Activated CD8-positive, alpha-beta memory T cell treated with anti-CD3 and anti-CD28 coated beads for 36 hours (primary cell): ENCODE measurements at regions not wholly inside any gene's neighbourhood (a gene's known extent, or its start where the extent isn't known, plus 50 kb on each side); places are given as distances from the start of the nearest gene placed in this dataset.

Source experiments
- CTCF ChIA-PET: fragments of 350-600 bp; sonication (Branson Sonifier 250); formaldehyde crosslinking; loops from one replicate; lab custom pipeline; 2021; ENCODE audit warnings: antibody characterized with exemption; lab: Charles Lee
- POLR2A ChIA-PET: fragments of 350-600 bp; sonication (Branson Sonifier 250); formaldehyde crosslinking; loops from one replicate; lab custom pipeline; 2021; ENCODE audit warnings: antibody characterized with exemption; lab: Charles Lee

DNA sequence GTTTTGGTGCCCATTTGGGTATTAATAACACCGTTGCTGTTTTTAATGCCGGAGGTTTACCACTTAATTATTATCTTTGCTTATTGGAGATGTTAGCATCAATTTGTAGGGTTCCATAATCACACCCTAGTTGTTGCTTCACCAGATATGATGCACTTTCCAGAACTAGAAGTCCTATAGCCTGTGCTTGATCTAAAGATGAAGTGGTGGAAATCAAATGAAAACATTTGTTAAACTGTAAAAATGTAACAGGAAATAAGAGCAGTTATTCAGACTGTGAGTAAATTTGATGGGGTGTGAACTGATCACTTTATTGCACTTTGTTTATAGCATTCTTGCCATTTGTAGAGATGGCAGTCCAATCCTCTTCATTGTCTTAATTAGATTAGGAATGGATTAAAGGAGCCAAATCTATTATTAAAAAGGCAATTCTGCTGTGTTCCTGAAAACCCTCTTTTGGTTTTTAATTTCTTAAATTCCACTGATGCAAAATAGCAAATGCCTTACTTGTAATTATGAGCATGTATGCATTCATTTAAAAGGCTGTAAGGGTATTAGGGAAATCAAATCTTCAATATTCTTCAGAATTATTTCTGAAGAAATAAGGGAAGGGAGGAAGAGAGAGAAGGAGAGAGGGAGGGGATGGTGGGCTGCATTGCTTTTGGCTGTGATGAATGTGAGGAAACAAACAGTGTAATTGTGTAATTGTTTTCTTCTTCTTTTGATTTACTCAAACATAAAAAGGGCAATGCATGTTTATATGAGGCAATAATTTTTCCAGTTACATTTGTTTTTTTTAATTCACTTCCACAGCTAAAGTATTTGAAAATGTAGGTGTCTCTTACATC is 675.2 kb upstream of the WWC1 start:
- CTCF ChIA-PET: no interaction called here

DNA sequence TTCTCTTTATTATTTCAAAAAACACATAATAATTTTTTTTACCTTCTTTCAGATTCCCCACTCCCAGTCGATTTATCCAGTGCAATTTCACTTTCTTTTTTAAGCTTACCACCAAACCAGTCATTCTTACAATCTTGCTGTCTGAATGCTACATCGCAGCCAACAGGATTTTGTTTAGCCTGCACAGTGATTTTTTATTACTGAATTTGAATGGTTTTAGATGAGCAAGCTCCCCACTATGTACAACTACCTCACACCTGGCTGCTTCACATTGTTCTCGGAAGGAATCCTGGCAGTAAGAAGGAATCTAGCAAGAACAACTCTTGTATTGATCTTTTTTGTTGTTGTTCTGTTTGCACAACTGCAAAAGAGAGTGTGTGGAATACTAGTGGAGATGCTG is 668.1 kb upstream of the WWC1 start:
- POLR2A ChIA-PET: no interaction called here
- CTCF ChIA-PET: no interaction called here

More for the DNA sequence above, 675.2 kb upstream of the WWC1 start:
- POLR2A ChIA-PET: no interaction called here

DNA sequence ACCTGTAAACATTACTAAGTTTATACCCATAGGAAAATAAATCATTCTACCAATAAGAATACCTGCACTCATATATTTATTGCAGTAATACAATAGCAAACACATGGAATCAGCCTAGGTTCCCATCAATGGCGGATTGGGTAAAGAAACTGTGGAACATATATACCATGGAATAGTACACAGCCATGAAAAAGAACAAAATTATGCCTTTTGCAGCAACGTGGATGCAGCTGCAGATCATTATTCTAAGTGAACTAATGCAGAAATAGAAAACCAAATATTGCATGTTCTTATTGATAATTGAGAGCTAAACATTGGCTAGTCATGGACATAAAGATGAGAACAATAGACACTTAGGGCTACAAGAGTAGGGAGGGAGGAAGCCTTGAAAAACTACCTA is 667.4 kb upstream of the WWC1 start:
- CTCF ChIA-PET: no interaction called here
- POLR2A ChIA-PET: no interaction called here

GRCh38 chr5:167626341-167627123 is 664.9 kb upstream of the WWC1 start:
- ChIA-PET CTCF (no interaction called here), POLR2A (no interaction called here)

DNA sequence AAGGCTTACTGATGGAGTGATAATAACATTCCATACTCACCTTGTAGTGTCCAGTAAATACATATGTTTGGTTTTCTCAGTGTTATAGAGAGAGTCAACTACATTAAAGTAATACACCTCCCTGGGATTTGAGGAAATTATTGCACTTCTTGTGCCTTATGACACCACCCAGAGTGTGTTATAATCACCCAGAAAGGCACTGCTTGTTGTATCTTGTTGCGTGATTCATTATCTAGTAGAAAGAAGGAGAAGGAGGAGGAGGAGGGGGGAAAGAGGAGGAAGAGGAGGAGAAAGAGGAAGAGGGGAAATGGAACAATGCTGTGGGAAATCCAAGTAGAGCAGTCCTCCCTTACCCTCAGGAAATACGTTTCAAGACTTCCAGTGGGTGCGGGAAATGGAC is 661.8 kb upstream of the WWC1 start:
- POLR2A ChIA-PET: no interaction called here
- CTCF ChIA-PET: no interaction called here

- ChIA-PET CTCF (no interaction called here), POLR2A (no interaction called here)
Observed at GRCh38 chr5:167631191-167631590, 660.3 kb upstream of the WWC1 start.

DNA sequence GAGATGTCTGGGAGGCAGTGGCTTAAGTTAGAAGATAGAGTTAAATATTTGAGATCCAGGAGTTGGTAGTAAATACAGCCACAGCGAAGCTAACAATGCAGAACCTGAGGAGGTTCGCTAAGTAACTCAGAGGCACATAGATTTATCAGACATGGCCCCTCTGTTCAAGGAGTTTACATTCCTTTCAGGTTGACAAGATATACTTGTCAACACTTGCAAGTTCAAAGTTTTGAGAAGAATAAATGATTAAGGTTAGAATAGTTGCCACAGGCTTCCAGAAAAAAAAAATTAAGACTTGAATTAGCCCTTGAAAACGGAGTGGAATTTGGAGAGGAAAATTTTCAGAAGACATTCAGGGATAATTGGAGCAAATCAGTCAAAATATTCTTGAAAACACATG is 658.3 kb upstream of the WWC1 start:
- ChIA-PET POLR2A (no interaction called here), CTCF (no interaction called here)

DNA sequence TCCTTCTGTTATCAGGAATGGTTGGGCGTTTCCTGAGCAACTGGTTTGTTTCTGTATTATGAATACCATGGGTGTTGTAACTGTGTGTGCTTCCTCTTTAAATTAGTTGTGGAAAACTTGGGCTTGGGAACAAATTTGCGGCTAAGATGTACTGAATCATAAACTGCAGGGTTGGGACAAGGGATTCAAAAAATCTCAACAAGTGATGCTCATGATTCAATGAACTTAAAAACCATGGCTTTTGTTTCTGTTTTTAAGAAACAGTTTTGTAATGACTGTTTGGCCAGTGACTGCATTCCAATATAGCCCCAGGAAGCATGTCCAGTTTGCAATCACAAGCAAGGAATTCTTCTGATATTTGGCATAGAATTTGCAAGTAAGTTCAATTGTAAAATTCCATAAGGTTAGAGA is 657.5 kb upstream of the WWC1 start:
- ChIA-PET CTCF (no interaction called here), POLR2A (no interaction called here)

DNA sequence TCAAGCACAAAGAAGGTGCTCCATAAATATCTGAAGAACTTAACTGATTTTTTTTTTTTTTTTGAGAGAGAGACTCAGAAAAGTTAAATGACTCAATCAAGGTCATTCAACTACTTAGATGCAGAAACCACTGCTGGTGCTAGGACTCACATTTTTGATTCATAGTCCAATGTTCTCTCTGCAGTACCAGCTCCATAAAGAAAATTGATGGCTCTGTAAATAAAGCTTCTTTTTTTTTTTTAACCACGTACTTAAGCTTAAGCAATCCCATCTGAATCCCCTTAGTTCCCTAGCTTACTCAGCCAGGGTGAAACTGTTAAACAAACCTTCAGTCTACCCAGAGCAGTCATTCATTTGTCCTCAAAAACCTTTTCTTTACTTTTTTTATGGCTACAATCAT is 657.0 kb upstream of the WWC1 start:
- POLR2A ChIA-PET: no interaction called here
- CTCF ChIA-PET: no interaction called here

DNA sequence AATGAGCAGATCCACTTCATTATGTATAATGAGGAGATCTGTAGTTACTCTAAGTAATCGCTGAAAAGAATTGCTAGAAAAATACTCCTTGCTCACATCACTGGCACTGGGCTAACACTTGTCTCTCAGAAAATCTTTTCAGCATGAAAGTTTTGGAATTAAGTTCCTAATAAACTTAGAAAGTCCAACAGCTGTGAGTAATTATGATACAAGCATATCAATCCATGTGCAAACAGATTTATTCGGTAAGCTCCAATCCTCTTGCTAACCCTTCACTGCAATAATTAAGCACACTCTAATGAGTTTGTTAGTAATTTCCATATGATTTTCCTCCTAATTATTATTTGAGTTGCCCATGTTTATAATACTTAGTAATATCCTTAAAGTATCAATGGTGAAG is 652.6 kb upstream of the WWC1 start:
- POLR2A ChIA-PET: no interaction called here
- CTCF ChIA-PET: interaction anchor here (0.6 kb wide), 1 partner anchor 302 kb away, joined by 3 read pairs; no protein-coding TSS in a partner anchor

GRCh38 chr5:167639273-167639672 is 652.2 kb upstream of the WWC1 start:
- ChIA-PET POLR2A (no interaction called here), CTCF (interaction anchor here (0.6 kb wide), 1 partner anchor 301 kb away, joined by 3 read pairs; no protein-coding TSS in a partner anchor)

GRCh38 chr5:167639766-167640165 is 651.7 kb upstream of the WWC1 start:
- CTCF ChIA-PET: no interaction called here
- POLR2A ChIA-PET: no interaction called here

- CTCF ChIA-PET: interaction anchor here (0.7 kb wide), 1 partner anchor 36 kb away, joined by 3 read pairs; no protein-coding TSS in a partner anchor
- POLR2A ChIA-PET: no interaction called here
Observed at GRCh38 chr5:167642181-167642580, 649.3 kb upstream of the WWC1 start.

DNA sequence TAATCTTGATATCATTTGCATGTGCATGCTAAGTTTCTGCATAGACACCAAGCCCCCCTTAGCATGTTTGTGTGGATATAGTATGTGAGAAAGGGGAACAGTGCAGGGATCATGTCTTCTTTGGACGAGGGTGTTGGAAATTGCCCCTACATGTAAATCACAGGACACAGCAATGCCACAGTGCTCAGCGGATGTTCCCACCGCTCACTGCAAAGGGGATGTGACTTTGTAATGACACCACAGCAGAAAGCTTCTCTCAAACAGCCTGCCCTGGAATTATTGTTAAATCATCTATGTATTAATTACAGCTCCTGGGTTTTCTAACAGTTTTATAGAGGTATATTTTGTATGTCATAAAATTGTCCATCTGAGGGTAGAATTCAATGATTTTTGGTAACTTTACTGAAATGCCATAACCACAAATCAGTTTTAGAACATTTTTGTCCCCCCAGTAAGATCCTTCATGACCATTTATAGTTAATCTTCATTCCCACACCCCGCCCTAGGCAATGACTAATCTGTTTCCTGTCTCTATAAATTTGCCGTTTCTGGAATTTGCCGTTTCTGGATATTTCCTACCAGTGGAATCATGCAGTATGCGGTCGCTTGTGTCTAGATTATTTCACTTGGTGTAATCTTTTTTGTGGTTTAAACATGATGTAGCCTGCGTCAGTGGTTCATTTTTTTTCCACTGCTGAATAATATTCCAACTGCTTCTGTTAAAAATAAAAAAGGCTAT is 648.5 kb upstream of the WWC1 start:
- ChIA-PET POLR2A (no interaction called here), CTCF (no interaction called here)

DNA sequence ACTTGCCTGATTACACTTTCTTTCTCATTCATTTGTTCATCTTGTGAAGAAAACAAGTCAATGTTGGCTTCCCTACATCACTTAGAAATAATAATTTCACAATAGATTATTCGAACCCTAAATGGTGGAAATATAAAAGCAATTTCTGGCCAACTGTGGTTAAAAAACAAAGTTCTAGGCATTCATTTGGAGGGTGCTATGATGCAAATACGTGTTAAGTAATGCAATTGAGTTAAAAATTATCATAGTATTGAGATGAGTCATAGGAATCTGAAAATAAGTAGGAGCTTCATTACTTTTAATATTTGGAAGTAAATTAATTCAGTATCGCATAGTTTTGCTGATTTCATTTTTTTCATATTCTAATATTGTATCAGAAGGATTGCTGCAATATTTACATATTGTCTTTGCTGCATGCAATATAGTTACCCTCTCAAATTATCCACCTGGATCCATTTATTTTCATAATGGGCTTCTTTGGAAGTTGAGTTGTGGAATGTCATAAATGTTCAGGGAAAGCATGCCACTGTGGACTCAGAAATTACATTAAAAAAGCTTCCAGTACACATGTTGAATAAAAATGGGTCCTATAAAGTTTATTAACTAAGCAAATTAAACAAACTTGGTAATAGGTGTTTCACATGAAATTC is 647.7 kb upstream of the WWC1 start:
- ChIA-PET POLR2A (no interaction called here), CTCF (no interaction called here)

GRCh38 chr5:167644619-167645018 is 646.8 kb upstream of the WWC1 start:
- ChIA-PET CTCF (no interaction called here), POLR2A (no interaction called here)

DNA sequence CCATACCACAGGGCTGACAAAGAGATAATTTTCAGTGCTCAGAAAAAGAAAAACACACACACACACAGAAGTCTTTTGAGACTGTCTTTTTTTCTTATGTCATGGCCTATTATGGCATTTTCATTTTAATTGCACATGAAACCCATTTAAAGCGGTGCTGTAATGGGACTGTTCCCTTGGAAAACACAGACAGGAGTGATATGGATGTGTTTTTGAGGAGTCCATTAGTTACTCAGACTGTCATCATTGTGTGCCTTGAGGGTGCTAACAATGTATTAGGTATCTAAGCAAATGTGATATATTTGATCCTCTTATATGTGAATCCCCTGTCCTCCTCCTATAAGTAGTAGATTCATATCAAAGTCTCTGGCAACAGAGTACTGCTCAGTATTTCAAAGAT is 642.0 kb upstream of the WWC1 start:
- CTCF ChIA-PET: no interaction called here

GRCh38 chr5:167652690-167653089 is 638.8 kb upstream of the WWC1 start:
- ChIA-PET POLR2A (no interaction called here), CTCF (no interaction called here)

More for the DNA sequence above, 642.0 kb upstream of the WWC1 start:
- POLR2A ChIA-PET: no interaction called here

GRCh38 chr5:167653645-167654106 is 637.8 kb upstream of the WWC1 start:
- CTCF ChIA-PET: no interaction called here
- POLR2A ChIA-PET: no interaction called here
